ENCODE measurements at regions not wholly inside any gene's neighbourhood (a gene's known extent, or its start where the extent isn't known, plus 50 kb on each side); places are given as distances from the start of the nearest gene placed in this dataset.

GRCh38 chr15:96402403-96402802, 71.9 kb downstream of the NR2F2 start:
- Histone ChIP-seq H3K27me3 (peaks cover 55% of the 10 kb centered on the region), H3K27ac (no peak overlapping the region), H3K4me1 (ENCODE audit: control insufficient read depth in 1 of 2, insufficient read depth in 1 of 2, low read depth in 1 of 2, low read length in 1 of 2) (no peaks in the 10 kb centered on the region), H3K4me3 (ENCODE audit: low read depth in 1 of 2, low read length in 1 of 2) (no peak overlapping the region), H3K9me3 (no peaks in the 10 kb centered on the region), H3K36me3 (no peaks in the 10 kb centered on the region)
- TF ChIP-seq CTCF (IDR thresholded peaks at IDR 0.05): no peak

GRCh38 chr15:96403071-96403470, 72.6 kb downstream of the NR2F2 start:
- Histone ChIP-seq H3K36me3 (no peaks in the 10 kb centered on the region), H3K27me3 (peaks cover 61% of the 10 kb centered on the region), H3K4me3 (ENCODE audit: low read depth in 1 of 2, low read length in 1 of 2) (no peak overlapping the region), H3K4me1 (ENCODE audit: control insufficient read depth in 1 of 2, insufficient read depth in 1 of 2, low read depth in 1 of 2, low read length in 1 of 2) (no peaks in the 10 kb centered on the region), H3K9me3 (no peaks in the 10 kb centered on the region), H3K27ac (no peak overlapping the region)
- TF ChIP-seq CTCF (IDR thresholded peaks at IDR 0.05): no peak

- TF ChIP-seq CTCF (IDR thresholded peaks at IDR 0.05): no peak
- no peaks in the 10 kb centered on the region for H3K4me1 ChIP-seq (ENCODE audit: control insufficient read depth in 1 of 2, insufficient read depth in 1 of 2, low read depth in 1 of 2, low read length in 1 of 2)
- H3K27me3 ChIP-seq: peaks cover 67% of the 10 kb centered on the region
- no peaks in the 10 kb centered on the region for H3K36me3 ChIP-seq
- H3K9me3 ChIP-seq: no peaks in the 10 kb centered on the region
- H3K27ac ChIP-seq: no peak overlapping the region
- no peak overlapping the region for H3K4me3 ChIP-seq (ENCODE audit: low read depth in 1 of 2, low read length in 1 of 2)
These were observed 73.4 kb downstream of the NR2F2 start for GRCh38 chr15:96403932-96404331.

DNA sequence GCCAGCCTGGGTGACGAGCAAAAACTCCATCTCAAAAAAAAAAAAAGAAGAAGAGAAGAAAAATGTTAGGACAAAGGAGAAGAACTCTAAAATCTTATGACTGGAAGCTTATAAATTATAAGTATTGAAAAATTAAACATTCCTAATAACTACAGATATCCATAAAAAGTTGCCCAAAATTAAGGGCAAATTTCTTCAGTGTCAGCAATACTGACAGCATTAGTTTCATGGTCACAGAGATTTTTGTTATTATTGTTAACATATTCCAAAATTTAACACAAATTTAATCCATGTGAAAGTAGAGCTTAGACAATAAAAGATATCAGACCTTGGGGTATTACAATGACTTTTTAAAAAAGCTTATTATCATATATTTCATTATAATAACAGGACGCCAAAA, 74.1 kb downstream of the NR2F2 start:
- no peaks in the 10 kb centered on the region for H3K36me3 ChIP-seq
- H3K27ac ChIP-seq: no peak overlapping the region
- H3K4me1 ChIP-seq (ENCODE audit: control insufficient read depth in 1 of 2, insufficient read depth in 1 of 2, low read depth in 1 of 2, low read length in 1 of 2): no peaks in the 10 kb centered on the region
- peaks cover 70% of the 10 kb centered on the region for H3K27me3 ChIP-seq
- no peaks in the 10 kb centered on the region for H3K9me3 ChIP-seq
- TF ChIP-seq CTCF (IDR thresholded peaks at IDR 0.05): no peak
- no peak overlapping the region for H3K4me3 ChIP-seq (ENCODE audit: low read depth in 1 of 2, low read length in 1 of 2)

DNA sequence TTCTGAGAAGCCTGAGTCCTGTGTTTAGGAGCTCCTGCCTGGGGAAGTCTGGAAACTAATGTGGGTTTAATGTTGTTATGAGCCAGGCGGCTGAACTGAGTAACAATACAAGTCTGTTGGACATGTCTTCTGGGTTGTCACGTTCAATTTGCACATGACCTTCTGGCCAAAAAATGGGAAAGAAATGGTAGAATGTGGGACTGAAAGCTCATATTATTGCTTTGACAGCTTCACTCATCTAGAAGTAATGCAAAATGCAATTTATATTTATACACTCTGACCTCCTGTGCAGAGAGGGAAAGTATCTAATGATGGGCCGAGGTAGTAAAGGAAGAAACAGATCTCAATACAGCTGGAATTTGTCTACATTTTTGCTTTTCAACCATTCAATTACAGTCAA, 75.8 kb downstream of the NR2F2 start:
- no peak for TF ChIP-seq CTCF (IDR thresholded peaks at IDR 0.05)
- no peak overlapping the region for H3K4me3 ChIP-seq (ENCODE audit: low read depth in 1 of 2, low read length in 1 of 2)
- no peaks in the 10 kb centered on the region for H3K9me3 ChIP-seq
- no peaks in the 10 kb centered on the region for H3K36me3 ChIP-seq
- H3K27ac ChIP-seq: no peak overlapping the region
- H3K4me1 ChIP-seq (ENCODE audit: control insufficient read depth in 1 of 2, insufficient read depth in 1 of 2, low read depth in 1 of 2, low read length in 1 of 2): no peaks in the 10 kb centered on the region
- H3K27me3 ChIP-seq: peaks cover 87% of the 10 kb centered on the region

GRCh38 chr15:96406701-96407100, 76.2 kb downstream of the NR2F2 start:
- H3K4me1 ChIP-seq (ENCODE audit: control insufficient read depth in 1 of 2, insufficient read depth in 1 of 2, low read depth in 1 of 2, low read length in 1 of 2): no peaks in the 10 kb centered on the region
- TF ChIP-seq CTCF (IDR thresholded peaks at IDR 0.05): no peak
- H3K27ac ChIP-seq: no peak overlapping the region
- no peaks in the 10 kb centered on the region for H3K36me3 ChIP-seq
- no peak overlapping the region for H3K4me3 ChIP-seq (ENCODE audit: low read depth in 1 of 2, low read length in 1 of 2)
- H3K27me3 ChIP-seq: peaks cover 91% of the 10 kb centered on the region
- no peaks in the 10 kb centered on the region for H3K9me3 ChIP-seq
